HL-60 (cell line): ENCODE measurements at regions not wholly inside any gene's neighbourhood (a gene's known extent, or its start where the extent isn't known, plus 50 kb on each side); places are given as distances from the start of the nearest gene placed in this dataset.

Source experiments
- DNase-seq, 2 experiments: peaks; one replicate each; pipeline ENCODE4 v3.0.0-alpha.2; 2010 to 2020; ENCODE audit warnings: low read depth in 1 of 2, low spot score in 1 of 2
- H3K27ac ChIP-seq: fragments of 250-450 bp; sonication (Bioruptor Pico); replicated peaks from 2 replicates; pipeline ENCODE4 v1.5.1; 2020; ENCODE audit warnings: mild to moderate bottlenecking, moderate library complexity
- H3K27me3 ChIP-seq: fragments of 250-450 bp; sonication (Bioruptor Pico); 2 replicates; pipeline ENCODE4 v1.5.1; 2021; ENCODE audit warnings: mild to moderate bottlenecking, moderate library complexity; ENCODE audit not compliant: insufficient read depth, poor library complexity, severe bottlenecking
- H3K4me3 ChIP-seq: replicated peaks from 2 replicates; pipeline ENCODE4 v1.5.1; 2011; ENCODE audit warnings: mild to moderate bottlenecking, control low read depth, low read length; ENCODE audit not compliant: insufficient read depth
- GABPA ChIP-seq: IDR thresholded peaks from 2 replicates; pipeline ENCODE4 v1.6.1; 2012; ENCODE audit warnings: low read depth
- POLR2AphosphoS5 ChIP-seq: IDR thresholded peaks from 2 replicates; pipeline ENCODE4 v1.6.1; 2012; ENCODE audit warnings: low read depth
- SPI1 ChIP-seq: IDR thresholded peaks from 2 replicates; pipeline ENCODE4 v1.6.1; 2012; ENCODE audit warnings: low read depth, mild to moderate bottlenecking, borderline replicate concordance
- TF ChIP-seq, protein P1 (sequence below): IDR thresholded peaks from 2 replicates; pipeline ENCODE4 v1.6.1; 2012; ENCODE audit warnings: low read depth; ENCODE audit not compliant: insufficient replicate concordance
- TF ChIP-seq, protein P2 (sequence below): IDR thresholded peaks from one replicate; pipeline ENCODE4 v1.5.1; 2011; ENCODE audit warnings: low read length, control low read depth, inconsistent platforms; ENCODE audit not compliant: insufficient read depth

DNA sequence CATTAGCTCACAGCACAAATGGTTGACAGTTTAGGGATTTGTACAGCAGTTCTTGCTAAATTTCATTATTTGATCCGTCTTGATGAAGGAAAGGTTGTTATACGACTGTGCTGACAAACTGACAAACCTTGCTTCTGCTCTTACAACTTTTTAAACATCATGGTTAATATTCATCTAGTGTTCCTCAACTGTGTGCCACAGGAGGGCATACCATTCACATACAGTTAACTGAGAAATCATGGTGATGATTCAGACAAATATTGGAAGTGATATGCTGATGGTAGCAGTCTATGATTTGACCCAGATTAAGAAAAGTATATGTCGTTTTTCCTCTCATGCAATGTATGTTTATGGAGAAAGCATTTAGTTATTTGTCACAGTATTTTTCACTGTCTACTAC, 129.8 kb upstream of the FSIP2 start:
- no peak for DNase-seq
- TF ChIP-seq POLR2AphosphoS5: no peak
- TF ChIP-seq, protein P1, sequence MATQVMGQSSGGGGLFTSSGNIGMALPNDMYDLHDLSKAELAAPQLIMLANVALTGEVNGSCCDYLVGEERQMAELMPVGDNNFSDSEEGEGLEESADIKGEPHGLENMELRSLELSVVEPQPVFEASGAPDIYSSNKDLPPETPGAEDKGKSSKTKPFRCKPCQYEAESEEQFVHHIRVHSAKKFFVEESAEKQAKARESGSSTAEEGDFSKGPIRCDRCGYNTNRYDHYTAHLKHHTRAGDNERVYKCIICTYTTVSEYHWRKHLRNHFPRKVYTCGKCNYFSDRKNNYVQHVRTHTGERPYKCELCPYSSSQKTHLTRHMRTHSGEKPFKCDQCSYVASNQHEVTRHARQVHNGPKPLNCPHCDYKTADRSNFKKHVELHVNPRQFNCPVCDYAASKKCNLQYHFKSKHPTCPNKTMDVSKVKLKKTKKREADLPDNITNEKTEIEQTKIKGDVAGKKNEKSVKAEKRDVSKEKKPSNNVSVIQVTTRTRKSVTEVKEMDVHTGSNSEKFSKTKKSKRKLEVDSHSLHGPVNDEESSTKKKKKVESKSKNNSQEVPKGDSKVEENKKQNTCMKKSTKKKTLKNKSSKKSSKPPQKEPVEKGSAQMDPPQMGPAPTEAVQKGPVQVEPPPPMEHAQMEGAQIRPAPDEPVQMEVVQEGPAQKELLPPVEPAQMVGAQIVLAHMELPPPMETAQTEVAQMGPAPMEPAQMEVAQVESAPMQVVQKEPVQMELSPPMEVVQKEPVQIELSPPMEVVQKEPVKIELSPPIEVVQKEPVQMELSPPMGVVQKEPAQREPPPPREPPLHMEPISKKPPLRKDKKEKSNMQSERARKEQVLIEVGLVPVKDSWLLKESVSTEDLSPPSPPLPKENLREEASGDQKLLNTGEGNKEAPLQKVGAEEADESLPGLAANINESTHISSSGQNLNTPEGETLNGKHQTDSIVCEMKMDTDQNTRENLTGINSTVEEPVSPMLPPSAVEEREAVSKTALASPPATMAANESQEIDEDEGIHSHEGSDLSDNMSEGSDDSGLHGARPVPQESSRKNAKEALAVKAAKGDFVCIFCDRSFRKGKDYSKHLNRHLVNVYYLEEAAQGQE: no peak
- TF ChIP-seq, protein P2, sequence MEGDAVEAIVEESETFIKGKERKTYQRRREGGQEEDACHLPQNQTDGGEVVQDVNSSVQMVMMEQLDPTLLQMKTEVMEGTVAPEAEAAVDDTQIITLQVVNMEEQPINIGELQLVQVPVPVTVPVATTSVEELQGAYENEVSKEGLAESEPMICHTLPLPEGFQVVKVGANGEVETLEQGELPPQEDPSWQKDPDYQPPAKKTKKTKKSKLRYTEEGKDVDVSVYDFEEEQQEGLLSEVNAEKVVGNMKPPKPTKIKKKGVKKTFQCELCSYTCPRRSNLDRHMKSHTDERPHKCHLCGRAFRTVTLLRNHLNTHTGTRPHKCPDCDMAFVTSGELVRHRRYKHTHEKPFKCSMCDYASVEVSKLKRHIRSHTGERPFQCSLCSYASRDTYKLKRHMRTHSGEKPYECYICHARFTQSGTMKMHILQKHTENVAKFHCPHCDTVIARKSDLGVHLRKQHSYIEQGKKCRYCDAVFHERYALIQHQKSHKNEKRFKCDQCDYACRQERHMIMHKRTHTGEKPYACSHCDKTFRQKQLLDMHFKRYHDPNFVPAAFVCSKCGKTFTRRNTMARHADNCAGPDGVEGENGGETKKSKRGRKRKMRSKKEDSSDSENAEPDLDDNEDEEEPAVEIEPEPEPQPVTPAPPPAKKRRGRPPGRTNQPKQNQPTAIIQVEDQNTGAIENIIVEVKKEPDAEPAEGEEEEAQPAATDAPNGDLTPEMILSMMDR: no peak
- TF ChIP-seq GABPA: no peak
- no peak for TF ChIP-seq SPI1
- H3K27me3 ChIP-seq: no peaks in the 10 kb centered on the region
- no peak overlapping the region for H3K4me3 ChIP-seq
- H3K27ac ChIP-seq: no peak overlapping the region

DNA sequence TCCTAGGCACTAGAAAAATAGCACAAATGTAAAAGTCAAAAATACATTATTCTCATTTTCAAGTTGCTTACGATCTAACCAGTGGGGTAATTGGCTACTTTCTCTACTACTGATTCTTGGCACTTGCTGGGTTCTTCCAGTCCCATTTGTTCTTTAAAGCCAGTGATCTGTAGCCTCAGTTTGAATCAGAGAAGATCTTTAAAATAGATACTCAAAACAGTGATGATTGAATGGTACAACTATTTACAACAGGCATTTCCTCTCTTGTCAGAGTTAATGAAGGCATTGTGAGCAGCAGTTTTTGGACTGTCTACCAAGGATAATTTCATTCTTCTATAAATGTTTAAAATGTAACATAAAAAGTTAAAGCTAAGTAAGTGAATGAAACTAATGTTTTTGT, 128.3 kb upstream of the FSIP2 start:
- no peak overlapping the region for H3K4me3 ChIP-seq
- TF ChIP-seq, protein P1: no peak
- TF ChIP-seq POLR2AphosphoS5: no peak
- TF ChIP-seq, protein P2: no peak
- DNase-seq: no peak
- H3K27ac ChIP-seq: no peak overlapping the region
- no peaks in the 10 kb centered on the region for H3K27me3 ChIP-seq

DNA sequence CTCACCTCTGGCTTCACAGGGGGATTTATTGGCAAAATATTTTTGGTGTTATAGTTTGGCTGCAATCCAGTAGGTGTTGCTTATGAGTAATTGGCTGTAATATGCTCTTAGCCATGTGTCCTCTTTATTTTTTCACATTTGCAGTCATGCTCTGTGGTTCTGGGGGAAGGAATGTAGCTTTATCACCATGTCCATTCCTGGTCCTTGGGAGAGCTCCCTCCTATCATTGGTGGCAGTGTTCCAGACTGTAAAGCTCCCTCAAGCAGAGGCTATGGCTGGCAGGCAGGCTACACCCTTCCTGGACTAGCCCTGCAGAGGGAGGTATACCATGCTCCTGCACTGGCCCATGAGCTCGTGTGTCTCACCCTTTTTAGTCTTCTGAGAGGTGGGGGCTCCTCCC, 120.0 kb upstream of the FSIP2 start:
- TF ChIP-seq, protein P2: no peak
- TF ChIP-seq GABPA (no peak), POLR2AphosphoS5 (no peak), SPI1 (no peak)
- TF ChIP-seq, protein P1: no peak

More for the DNA sequence above, 120.0 kb upstream of the FSIP2 start:
- DNase-seq: no peak
- Histone ChIP-seq H3K4me3 (no peak overlapping the region), H3K27me3 (no peaks in the 10 kb centered on the region), H3K27ac (no peak overlapping the region)
